ENCODE measurements at regions not wholly inside any gene's neighbourhood (a gene's known extent, or its start where the extent isn't known, plus 50 kb on each side); places are given as distances from the start of the nearest gene placed in this dataset.

DNA sequence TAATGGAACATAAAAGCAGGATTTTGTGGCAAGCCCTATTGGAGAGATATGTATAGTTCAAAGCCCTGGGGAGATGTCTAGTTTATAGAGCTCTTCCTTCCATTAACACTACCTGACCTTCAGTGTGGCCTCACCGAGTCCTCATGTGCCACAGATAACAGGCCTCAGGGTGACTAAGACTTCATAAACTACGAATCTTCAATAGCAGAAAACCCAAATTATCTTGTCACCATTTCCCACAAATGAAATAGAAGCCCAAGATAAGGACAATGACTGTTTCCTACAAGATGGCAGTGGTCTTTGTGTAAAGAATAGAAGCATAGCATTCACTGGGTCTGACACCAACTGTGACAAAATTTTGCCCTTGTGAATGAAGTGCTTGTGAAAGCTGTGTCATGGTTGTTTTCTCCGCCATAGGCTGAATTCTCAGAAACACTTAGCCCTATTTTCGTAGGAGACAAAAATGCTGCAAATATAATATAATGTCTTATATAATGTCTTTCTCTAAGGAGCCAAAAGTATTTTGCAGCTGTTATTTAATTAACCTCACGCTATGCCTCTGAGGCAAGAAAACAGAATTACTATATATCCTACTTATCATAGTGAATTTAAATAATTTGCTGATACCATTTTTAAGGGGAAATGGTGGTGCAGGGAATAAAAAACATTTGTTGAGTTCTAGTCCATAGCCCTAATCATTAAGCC lies 136.7 kb upstream of the CWC22 start:
- Histone ChIP-seq H3K27me3 (no peaks in the 10 kb centered on the region), H3K27ac (no peak overlapping the region), H3K4me1 (no peaks in the 10 kb centered on the region), H3K36me3 (no peaks in the 10 kb centered on the region), H3K9me3 (no peaks in the 10 kb centered on the region), H3K4me3 (no peak overlapping the region)
- TF ChIP-seq POLR2A (IDR thresholded peaks at IDR 0.05) (no peak), CTCF (IDR thresholded peaks at IDR 0.05) (no peak)
- no peak for DNase-seq

GRCh38 chr2:180141600-180141999 lies 134.5 kb upstream of the CWC22 start:
- no peak for DNase-seq
- H3K4me3 ChIP-seq: no peak overlapping the region
- H3K9me3 ChIP-seq: no peaks in the 10 kb centered on the region
- H3K27ac ChIP-seq: no peak overlapping the region
- H3K36me3 ChIP-seq: no peaks in the 10 kb centered on the region
- H3K4me1 ChIP-seq: no peaks in the 10 kb centered on the region
- no peaks in the 10 kb centered on the region for H3K27me3 ChIP-seq
- no peak for TF ChIP-seq POLR2A (IDR thresholded peaks at IDR 0.05)
- TF ChIP-seq CTCF (IDR thresholded peaks at IDR 0.05): no peak

GRCh38 chr2:180133736-180134135 lies 126.6 kb upstream of the CWC22 start:
- TF ChIP-seq CTCF (IDR thresholded peaks at IDR 0.05): no peak
- TF ChIP-seq POLR2A (IDR thresholded peaks at IDR 0.05): no peak
- no peak for DNase-seq

GRCh38 chr2:180130403-180130802 lies 123.3 kb upstream of the CWC22 start:
- Histone ChIP-seq H3K9me3 (no peaks in the 10 kb centered on the region), H3K4me1 (no peaks in the 10 kb centered on the region), H3K27me3 (no peaks in the 10 kb centered on the region), H3K27ac (no peak overlapping the region), H3K36me3 (no peaks in the 10 kb centered on the region), H3K4me3 (no peak overlapping the region)
- DNase-seq: no peak
- TF ChIP-seq CTCF (IDR thresholded peaks at IDR 0.05) (no peak), POLR2A (IDR thresholded peaks at IDR 0.05) (no peak)

More at GRCh38 chr2:180133736-180134135, 126.6 kb upstream of the CWC22 start:
- no peaks in the 10 kb centered on the region for H3K4me1 ChIP-seq
- no peaks in the 10 kb centered on the region for H3K27me3 ChIP-seq
- no peaks in the 10 kb centered on the region for H3K9me3 ChIP-seq
- no peak overlapping the region for H3K27ac ChIP-seq
- no peaks in the 10 kb centered on the region for H3K36me3 ChIP-seq
- H3K4me3 ChIP-seq: no peak overlapping the region

- H3K4me3 ChIP-seq: no peak overlapping the region
- TF ChIP-seq POLR2A (IDR thresholded peaks at IDR 0.05): no peak
- no peak for TF ChIP-seq CTCF (IDR thresholded peaks at IDR 0.05)
- no peak for DNase-seq
- H3K27me3 ChIP-seq: no peaks in the 10 kb centered on the region
- no peaks in the 10 kb centered on the region for H3K36me3 ChIP-seq
- H3K4me1 ChIP-seq: no peaks in the 10 kb centered on the region
- no peak overlapping the region for H3K27ac ChIP-seq
- no peaks in the 10 kb centered on the region for H3K9me3 ChIP-seq
These were observed 121.8 kb upstream of the CWC22 start for GRCh38 chr2:180128861-180129260.

Data from Peyer's patch (tissue), 4 donors.